Stimulated activated CD4-positive, alpha-beta T cell treated with anti-CD3 and anti-CD28 coated beads, Interleukin-1b, Interleukin-23, amount 100 ng/mL, for 48 hours (primary cell): ENCODE measurements at regions not wholly inside any gene's neighbourhood (a gene's known extent, or its start where the extent isn't known, plus 50 kb on each side); places are given as distances from the start of the nearest gene placed in this dataset.

Experiments used
- DNase-seq: peaks from one replicate; pipeline ENCODE4 v3.0.0-alpha.2; 2020

- DNase-seq = no peak
These were observed 1299.3 kb upstream of the WWC1 start for GRCh38 chr5:166992108-166992507.

GRCh38 chr5:166992874-166993722, 1298.3 kb upstream of the WWC1 start:
- DNase-seq = no peak

DNA sequence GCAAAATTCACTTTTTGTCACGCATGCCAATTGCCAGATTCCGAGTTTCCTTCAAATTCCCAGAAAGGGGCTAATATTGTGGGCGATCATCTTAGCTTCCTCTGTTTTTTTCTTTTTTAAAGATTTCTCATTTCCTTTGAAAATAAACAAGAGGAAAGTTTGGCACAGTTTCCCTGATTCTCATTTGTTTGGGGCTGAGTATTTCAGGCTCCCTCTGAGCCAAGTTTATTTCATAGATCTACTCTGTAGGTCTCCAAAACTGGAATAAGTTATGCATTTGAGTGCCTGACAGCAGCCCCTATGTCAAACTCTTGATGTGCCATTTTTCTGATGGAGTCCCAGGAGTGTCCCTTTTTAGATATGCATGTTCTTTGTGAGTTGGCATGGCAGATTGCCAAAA, 1297.2 kb upstream of the WWC1 start:
- no peak for DNase-seq

- no peak for DNase-seq
These were observed 1290.2 kb upstream of the WWC1 start for GRCh38 chr5:167001246-167001645.

GRCh38 chr5:167008705-167009104, 1282.7 kb upstream of the WWC1 start:
- no peak for DNase-seq

DNA sequence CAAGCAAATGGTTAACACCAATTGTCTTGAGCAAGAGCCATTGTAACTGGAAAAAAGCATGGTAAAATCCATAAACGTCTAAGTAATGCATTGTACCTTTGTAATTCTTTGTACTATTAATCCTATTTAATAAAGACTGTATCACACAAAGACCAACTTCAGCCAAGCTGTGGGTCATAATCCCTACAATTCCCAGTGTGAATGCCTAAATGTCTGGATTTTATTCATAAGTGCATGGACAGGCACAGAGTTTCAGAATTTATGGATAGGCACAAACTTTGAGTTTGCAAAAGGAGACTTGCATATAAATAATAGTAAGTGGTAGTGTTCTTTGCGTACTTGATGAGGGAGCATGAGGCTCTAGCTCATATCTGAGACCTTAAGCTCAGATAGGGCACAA, 1280.2 kb upstream of the WWC1 start:
- no peak for DNase-seq

DNA sequence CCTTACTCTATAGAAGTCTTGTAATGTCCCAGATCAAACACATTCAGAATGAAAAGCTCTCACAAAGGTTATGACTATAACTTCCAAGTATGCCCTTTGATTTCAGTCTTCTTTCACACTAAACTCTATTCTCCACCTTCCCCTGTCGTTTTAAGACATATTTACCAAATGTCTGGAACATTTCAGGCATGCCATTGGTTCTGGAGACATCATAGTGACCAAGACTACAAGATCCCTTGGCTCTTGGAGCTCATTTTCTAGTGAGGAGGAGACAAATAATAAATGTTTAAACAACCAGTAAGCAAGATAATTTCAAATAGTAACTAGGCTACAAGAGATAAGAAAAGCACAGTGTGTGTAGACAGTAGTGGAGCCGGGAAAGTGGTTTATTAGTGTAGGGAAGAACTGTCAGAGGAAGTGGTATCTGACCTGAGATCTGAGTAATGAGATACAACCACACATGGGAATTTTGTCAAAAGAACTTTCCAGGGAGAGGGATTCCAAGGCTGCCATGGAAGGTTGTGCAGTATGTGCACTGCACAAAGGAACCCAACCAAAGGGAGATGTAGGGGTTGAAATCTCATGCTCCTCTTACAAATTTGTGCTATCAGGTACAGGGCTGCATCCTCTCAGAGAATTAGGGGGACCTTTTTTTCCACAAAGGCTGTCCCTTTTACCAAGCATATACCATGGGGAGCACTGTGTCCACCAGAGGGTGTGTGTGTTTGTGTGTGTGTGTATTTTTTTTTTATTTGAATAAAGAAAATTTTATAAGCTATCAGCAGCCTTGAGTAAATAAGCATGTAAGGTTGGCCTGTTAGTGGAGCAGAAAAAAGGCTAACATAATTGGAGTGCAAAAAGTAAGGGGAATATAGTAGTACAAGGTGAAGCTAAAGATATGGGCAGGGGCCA, 1279.1 kb upstream of the WWC1 start:
- no peak for DNase-seq

GRCh38 chr5:167014401-167015056, 1276.9 kb upstream of the WWC1 start:
- no peak for DNase-seq

DNA sequence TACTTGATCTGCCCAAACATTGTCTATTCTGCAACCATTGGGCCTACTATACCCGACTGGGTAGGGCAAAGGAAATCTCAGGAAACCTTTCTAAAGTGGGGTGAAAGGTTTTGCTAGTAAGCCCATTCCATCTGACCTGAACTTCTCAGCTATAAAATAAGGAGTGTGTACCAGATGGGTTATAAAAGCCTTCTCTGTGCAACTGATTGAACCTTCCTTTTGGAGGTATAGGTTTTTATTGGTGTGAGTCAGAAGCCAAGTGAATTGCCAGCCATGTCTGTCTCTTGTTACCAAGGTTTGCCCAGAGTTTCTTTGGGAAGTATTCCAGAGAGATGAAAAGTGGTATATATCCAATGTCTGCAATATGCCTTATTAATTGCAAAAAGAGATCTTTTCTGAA, 1271.0 kb upstream of the WWC1 start:
- no peak for DNase-seq

- no peak for DNase-seq
These were observed 1262.0 kb upstream of the WWC1 start for GRCh38 chr5:167029488-167029887.

DNA sequence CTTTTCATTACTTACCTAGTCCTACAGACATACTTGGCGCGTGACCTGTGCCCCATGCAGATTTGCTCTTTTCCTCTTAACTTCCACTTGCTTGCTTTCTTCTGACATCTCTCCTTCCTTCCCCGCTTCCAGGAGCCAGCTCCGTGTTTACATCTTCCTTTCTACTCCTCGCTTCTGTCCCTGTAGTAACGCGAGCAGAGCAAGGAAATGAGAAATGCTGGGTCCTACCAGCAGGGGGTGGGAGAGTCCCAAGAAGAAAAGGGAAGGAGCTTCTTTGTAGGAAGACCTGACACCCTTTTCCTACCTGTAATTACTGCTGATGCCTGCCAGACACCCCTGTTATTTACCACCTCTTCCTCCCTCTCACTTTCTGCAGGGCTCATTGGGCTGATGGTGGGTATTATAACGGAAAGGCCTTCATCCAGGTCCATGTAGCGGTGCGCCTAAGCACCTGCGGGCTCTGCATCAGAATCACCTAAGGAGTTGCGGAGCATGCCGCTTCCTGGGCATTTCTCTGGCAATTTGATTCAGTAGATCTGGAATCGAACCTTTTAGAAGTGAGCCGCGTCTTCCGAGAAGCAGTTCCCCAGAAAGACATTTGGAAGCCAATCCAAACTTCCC, 1260.8 kb upstream of the WWC1 start:
- DNase-seq = no peak

DNA sequence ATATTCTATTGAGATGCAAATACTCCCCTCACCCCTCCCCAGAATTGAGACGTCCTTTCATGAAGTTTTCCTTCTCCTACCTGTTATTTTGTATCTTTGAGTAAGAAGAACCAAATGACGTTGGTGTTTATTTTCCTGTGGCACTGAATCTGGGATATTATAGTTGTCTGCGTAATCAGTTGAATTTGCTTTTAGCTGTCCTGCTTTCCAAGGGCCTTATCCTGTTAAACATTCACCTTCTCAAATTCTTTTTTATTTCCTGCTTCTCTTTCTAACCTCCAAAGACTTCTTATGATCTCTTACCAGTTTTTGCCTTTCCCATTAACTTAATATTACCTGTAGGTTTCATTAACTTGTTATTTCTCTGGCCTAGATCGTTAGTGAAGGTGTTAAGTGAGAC, 1254.9 kb upstream of the WWC1 start:
- DNase-seq = no peak

DNA sequence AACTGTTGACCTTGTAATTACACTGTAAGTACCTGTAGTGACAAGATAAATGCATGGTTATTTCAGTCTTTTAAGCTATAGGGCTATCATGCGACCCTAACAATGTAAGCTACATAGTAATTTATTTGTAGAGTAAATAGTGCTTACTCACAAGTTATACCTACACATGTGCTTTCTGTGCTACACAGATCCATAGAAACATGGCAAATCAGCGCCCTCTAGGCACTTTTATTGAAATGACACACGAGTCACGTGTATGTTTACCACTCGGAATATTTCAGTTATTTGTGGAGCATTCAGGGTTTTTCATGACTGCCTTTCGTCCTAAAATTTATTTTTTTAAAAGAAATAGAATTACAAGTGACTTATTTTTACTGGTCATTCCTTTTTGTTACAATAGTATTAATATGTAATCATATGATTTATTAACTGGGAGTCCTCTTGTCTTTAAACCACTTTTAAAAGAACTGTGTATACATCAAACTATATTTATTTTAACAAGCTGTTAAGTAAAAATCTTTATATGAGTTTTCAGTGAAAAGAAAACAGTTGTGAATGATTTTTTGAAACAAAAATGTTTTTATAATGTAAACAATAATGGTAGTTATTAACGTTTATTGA, 1242.3 kb upstream of the WWC1 start:
- no peak for DNase-seq

DNA sequence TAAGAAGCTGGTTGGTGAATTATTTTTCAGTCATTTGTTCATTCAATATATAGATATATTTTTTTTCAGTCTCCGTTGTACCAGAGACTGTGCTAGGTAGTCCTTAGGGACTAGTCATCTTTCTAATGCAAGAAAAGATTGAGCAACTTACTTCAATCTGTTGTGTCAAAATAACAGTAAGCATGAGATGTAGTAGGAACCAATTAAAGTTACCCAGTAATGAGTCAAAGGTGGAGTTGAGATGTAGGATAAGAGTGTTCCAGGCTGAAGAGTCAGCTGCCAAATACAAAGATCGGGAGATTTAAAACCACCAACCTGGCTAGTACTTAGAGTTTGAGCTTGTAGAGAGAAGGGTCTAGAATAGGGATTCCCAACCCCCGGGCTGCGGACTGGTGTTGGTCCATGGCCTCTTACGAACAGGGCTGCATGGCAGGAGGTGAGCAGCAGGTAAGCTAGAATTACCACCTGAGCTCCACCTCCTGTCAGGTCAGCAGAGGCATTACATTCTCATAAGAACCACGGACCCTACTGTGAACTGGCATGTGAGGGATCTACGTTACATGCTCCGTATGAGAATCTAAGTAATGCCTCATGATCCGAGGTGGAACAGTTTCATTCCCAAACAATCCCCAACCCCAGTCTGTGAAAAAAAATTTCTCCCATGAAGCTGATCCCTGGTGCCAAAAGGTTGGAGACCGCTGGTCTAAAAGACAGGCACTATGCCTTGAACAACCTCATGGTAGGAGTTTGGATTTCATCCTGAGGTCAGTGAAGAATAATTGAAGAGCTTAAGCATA, 1241.5 kb upstream of the WWC1 start:
- DNase-seq = no peak

GRCh38 chr5:167050568-167051401, 1240.7 kb upstream of the WWC1 start:
- DNase-seq = no peak

DNA sequence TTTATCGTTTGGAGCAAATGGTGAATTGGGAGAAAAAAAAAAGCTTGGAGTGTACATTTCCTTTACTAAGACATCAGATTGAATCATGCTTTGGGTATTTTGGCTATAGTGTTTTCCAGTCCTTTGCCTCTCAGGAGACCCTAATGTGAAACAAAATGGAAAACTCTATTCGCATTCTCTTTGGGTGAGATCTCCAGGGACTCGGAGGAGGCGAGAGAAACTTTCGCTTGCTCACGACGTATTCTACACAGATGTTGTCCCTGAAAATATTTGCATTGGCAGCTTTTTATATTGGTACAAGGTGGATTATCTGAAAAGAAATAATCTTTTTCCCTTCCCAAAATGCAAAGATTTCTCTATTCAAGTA, 1240.1 kb upstream of the WWC1 start:
- DNase-seq = no peak

DNA sequence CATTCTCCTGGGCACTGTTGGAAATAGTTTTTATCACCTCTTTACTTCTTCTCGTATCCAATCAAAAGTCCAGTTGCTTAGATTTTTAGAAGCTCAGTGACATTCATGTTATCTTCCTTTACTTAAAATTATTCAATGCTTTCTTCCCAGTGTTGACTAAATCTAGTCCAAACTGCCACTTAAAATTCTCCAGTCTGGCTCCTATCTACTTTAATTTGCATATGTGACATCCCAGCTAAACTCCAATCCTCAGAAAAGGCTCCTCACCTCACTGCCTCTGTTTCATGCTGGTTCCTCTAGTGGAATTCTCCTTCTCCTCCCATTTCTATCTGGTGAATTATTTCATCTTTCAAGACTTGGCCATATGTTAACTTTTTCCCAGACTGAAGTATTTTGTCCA, 1238.7 kb upstream of the WWC1 start:
- DNase-seq = no peak

GRCh38 chr5:167057665-167058064, 1233.8 kb upstream of the WWC1 start:
- DNase-seq = no peak

GRCh38 chr5:167061695-167062094, 1229.8 kb upstream of the WWC1 start:
- no peak for DNase-seq

GRCh38 chr5:167063116-167063515, 1228.3 kb upstream of the WWC1 start:
- DNase-seq = no peak

DNA sequence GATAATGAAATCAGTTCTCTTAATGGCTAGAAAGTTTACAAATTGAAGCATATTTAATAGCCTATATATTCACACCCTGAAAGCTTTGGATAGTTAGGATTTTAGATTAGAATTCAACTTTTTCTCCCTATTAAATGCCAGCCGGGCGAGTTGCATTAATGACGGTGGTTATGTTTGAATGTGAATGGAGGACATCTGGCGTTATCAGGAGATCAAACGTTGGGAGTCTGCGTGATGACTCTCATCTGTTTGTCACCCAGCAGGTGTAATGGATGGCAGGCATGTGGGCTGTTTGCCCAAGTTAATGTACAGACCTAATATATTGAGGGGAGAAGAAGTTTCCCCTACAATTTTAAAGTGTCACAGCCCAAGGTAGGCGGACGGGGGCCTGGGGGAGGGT, 1227.7 kb upstream of the WWC1 start:
- no peak for DNase-seq
